Osteoblast (primary cell): ENCODE measurements at regions not wholly inside any gene's neighbourhood (a gene's known extent, or its start where the extent isn't known, plus 50 kb on each side); places are given as distances from the start of the nearest gene placed in this dataset.

Source experiments
- DNase-seq: peaks from one replicate; pipeline ENCODE4 v3.0.0; 2011; ENCODE audit warnings: low spot score, mixed read lengths; ENCODE audit not compliant: insufficient read length; ENCODE audit errors: missing footprints
- H2AFZ ChIP-seq: 2 replicates; pipeline ENCODE4 v1.6.0; 2011; ENCODE audit warnings: mild to moderate bottlenecking, low read length
- H3K27ac ChIP-seq: 2 replicates; pipeline ENCODE4 v1.5.1; 2011; ENCODE audit warnings: mild to moderate bottlenecking, low read depth, low read length, moderate library complexity
- H3K27me3 ChIP-seq: 2 replicates; pipeline ENCODE4 v1.6.0; 2012; ENCODE audit warnings: mild to moderate bottlenecking, control low read depth, inconsistent platforms, low read length, moderate library complexity; ENCODE audit not compliant: insufficient read depth
- H3K36me3 ChIP-seq: 2 replicates; pipeline ENCODE4 v1.5.1; 2011; ENCODE audit warnings: mild to moderate bottlenecking, low read length, control low read depth, moderate library complexity; ENCODE audit not compliant: insufficient read depth
- H3K4me1 ChIP-seq: 2 replicates; pipeline ENCODE4 v1.5.1; 2011; ENCODE audit warnings: mild to moderate bottlenecking, low read length, control low read depth, moderate library complexity; ENCODE audit not compliant: insufficient read depth
- H3K4me2 ChIP-seq: 2 replicates; pipeline ENCODE4 v1.6.0; 2011; ENCODE audit warnings: mild to moderate bottlenecking, low read length; ENCODE audit not compliant: insufficient read depth
- H3K4me3 ChIP-seq: fragments of 200-600 bp; sonication (generic); 3 replicates; pipeline ENCODE4 v1.5.1; 2012; ENCODE audit warnings: mild to moderate bottlenecking, low read length, inconsistent platforms; ENCODE audit not compliant: insufficient read depth
- H3K79me2 ChIP-seq: 2 replicates; pipeline ENCODE4 v1.6.0; 2012; ENCODE audit warnings: mild to moderate bottlenecking, low read length, control low read depth, inconsistent platforms; ENCODE audit not compliant: insufficient read depth
- H3K9me3 ChIP-seq: 2 replicates; pipeline ENCODE4 v1.5.1; 2011; ENCODE audit warnings: low read depth, low read length, control low read depth
- H4K20me1 ChIP-seq: 2 replicates; pipeline ENCODE4 v1.6.0; 2012; ENCODE audit warnings: mild to moderate bottlenecking, low read length, control low read depth; ENCODE audit not compliant: insufficient read depth
- CTCF ChIP-seq: IDR thresholded peaks from 2 replicates; pipeline ENCODE4 v1.5.1; 2011; ENCODE audit warnings: mild to moderate bottlenecking, low read depth, low read length, moderate library complexity; ENCODE audit errors: extremely low read depth

- no peak for DNase-seq
- no peaks in the 10 kb centered on the region for H3K79me2 ChIP-seq
These were observed 1223.2 kb upstream of the ACVR2A start for GRCh38 chr2:146621656-146622055.

GRCh38 chr2:146615778-146616177, 1229.1 kb upstream of the ACVR2A start:
- TF ChIP-seq CTCF: no peak
- no peaks in the 10 kb centered on the region for H3K36me3 ChIP-seq
- H3K9me3 ChIP-seq: no peaks in the 10 kb centered on the region
- H3K4me3 ChIP-seq: no peak overlapping the region
- no peaks in the 10 kb centered on the region for H3K79me2 ChIP-seq
- no peaks in the 10 kb centered on the region for H4K20me1 ChIP-seq
- H3K4me2 ChIP-seq: no peak overlapping the region
- no peak overlapping the region for H3K27ac ChIP-seq
- no peaks in the 10 kb centered on the region for H3K4me1 ChIP-seq
- H2AFZ ChIP-seq: no peak overlapping the region
- no peak for DNase-seq
- H3K27me3 ChIP-seq: no peaks in the 10 kb centered on the region

More at GRCh38 chr2:146621656-146622055, 1223.2 kb upstream of the ACVR2A start:
- TF ChIP-seq CTCF: no peak
- Histone ChIP-seq H4K20me1 (no peaks in the 10 kb centered on the region), H3K27ac (no peak overlapping the region), H3K4me1 (no peaks in the 10 kb centered on the region), H2AFZ (no peak overlapping the region), H3K4me3 (no peak overlapping the region), H3K4me2 (no peak overlapping the region), H3K36me3 (no peaks in the 10 kb centered on the region), H3K27me3 (no peaks in the 10 kb centered on the region), H3K9me3 (no peaks in the 10 kb centered on the region)

- no peak overlapping the region for H3K27ac ChIP-seq
- no peaks in the 10 kb centered on the region for H3K9me3 ChIP-seq
- no peaks in the 10 kb centered on the region for H3K36me3 ChIP-seq
- no peaks in the 10 kb centered on the region for H4K20me1 ChIP-seq
- DNase-seq: no peak
- no peaks in the 10 kb centered on the region for H3K27me3 ChIP-seq
- H3K79me2 ChIP-seq: no peaks in the 10 kb centered on the region
- no peak overlapping the region for H2AFZ ChIP-seq
- TF ChIP-seq CTCF: no peak
- no peaks in the 10 kb centered on the region for H3K4me1 ChIP-seq
- H3K4me2 ChIP-seq: no peak overlapping the region
- H3K4me3 ChIP-seq: no peak overlapping the region
These were observed 1236.3 kb upstream of the ACVR2A start for GRCh38 chr2:146608490-146608889.

- Histone ChIP-seq H3K27ac (no peak overlapping the region), H2AFZ (no peak overlapping the region), H3K9me3 (no peaks in the 10 kb centered on the region), H3K79me2 (no peaks in the 10 kb centered on the region), H3K27me3 (no peaks in the 10 kb centered on the region), H3K36me3 (no peaks in the 10 kb centered on the region), H3K4me2 (no peak overlapping the region), H3K4me3 (no peak overlapping the region), H3K4me1 (peaks cover 4% of the 10 kb centered on the region), H4K20me1 (no peaks in the 10 kb centered on the region)
- no peak for DNase-seq
- TF ChIP-seq CTCF: no peak
These were observed 1240.3 kb upstream of the ACVR2A start for GRCh38 chr2:146604521-146604920.
